ENCODE measurements at regions not wholly inside any gene's neighbourhood (a gene's known extent, or its start where the extent isn't known, plus 50 kb on each side); places are given as distances from the start of the nearest gene placed in this dataset.

- no peak for DNase-seq (ENCODE audit: low read depth)
- no peak overlapping the region for H3K4me3 ChIP-seq (ENCODE audit: low read length)
- TF ChIP-seq CTCF (conservative IDR thresholded peaks at IDR 0.05; ENCODE audit: low read depth, low read length) = no peak
Observed at GRCh38 chr2:217218269-217219163, 358.7 kb upstream of the TNP1 start.

- no peak overlapping the region for H3K4me3 ChIP-seq (ENCODE audit: low read length)
- no peak for DNase-seq (ENCODE audit: low read depth)
- no peak for TF ChIP-seq CTCF (conservative IDR thresholded peaks at IDR 0.05; ENCODE audit: low read depth, low read length)
Observed at GRCh38 chr2:217216982-217217381, 357.1 kb upstream of the TNP1 start.

- H3K4me3 ChIP-seq (ENCODE audit: low read length) = no peak overlapping the region
- DNase-seq (ENCODE audit: low read depth) = no peak
- no peak for TF ChIP-seq CTCF (conservative IDR thresholded peaks at IDR 0.05; ENCODE audit: low read depth, low read length)
Observed at GRCh38 chr2:217216316-217216715, 356.5 kb upstream of the TNP1 start.

- no peak overlapping the region for H3K4me3 ChIP-seq (ENCODE audit: low read length)
- TF ChIP-seq CTCF (conservative IDR thresholded peaks at IDR 0.05; ENCODE audit: low read depth, low read length) = no peak
- DNase-seq (ENCODE audit: low read depth) = no peak
Observed at GRCh38 chr2:217215877-217216276, 356.0 kb upstream of the TNP1 start.

- TF ChIP-seq CTCF (conservative IDR thresholded peaks at IDR 0.05; ENCODE audit: low read depth, low read length) = no peak
- DNase-seq (ENCODE audit: low read depth) = no peak
Observed at GRCh38 chr2:217208867-217209266, 349.0 kb upstream of the TNP1 start.

GRCh38 chr2:217207699-217208010 is 347.8 kb upstream of the TNP1 start:
- H3K4me3 ChIP-seq (ENCODE audit: low read length) = no peak overlapping the region
- TF ChIP-seq CTCF (conservative IDR thresholded peaks at IDR 0.05; ENCODE audit: low read depth, low read length) = no peak
- DNase-seq (ENCODE audit: low read depth) = no peak

More at GRCh38 chr2:217208867-217209266, 349.0 kb upstream of the TNP1 start:
- H3K4me3 ChIP-seq (ENCODE audit: low read length) = no peak overlapping the region

All from retinal pigment epithelial cell (primary cell).